MM.1S (cell line): ENCODE measurements at regions not wholly inside any gene's neighbourhood (a gene's known extent, or its start where the extent isn't known, plus 50 kb on each side); places are given as distances from the start of the nearest gene placed in this dataset.

Experiments used
- DNase-seq: peaks from one replicate; pipeline ENCODE4 v3.0.0-alpha.2; 2015
- H2AFZ ChIP-seq: fragments of 300-600 bp; sonication (generic); 2 replicates; pipeline ENCODE4 v1.6.0; 2016; ENCODE audit warnings: antibody characterized with exemption, low read length
- H3F3A ChIP-seq: fragments of 300-600 bp; sonication (generic); 2 replicates; pipeline ENCODE4 v1.6.1; 2016; ENCODE audit warnings: mild to moderate bottlenecking, antibody characterized with exemption, low read length, moderate library complexity, mixed read lengths; ENCODE audit not compliant: insufficient read depth
- H3K27ac ChIP-seq: fragments of 300-600 bp; sonication (generic); 2 replicates; pipeline ENCODE4 v1.5.1; 2016; ENCODE audit warnings: mild to moderate bottlenecking, low read length
- H3K27me3 ChIP-seq: fragments of 300-600 bp; sonication (generic); replicated peaks from 2 replicates; pipeline ENCODE4 v1.6.0; 2016; ENCODE audit warnings: low read length; ENCODE audit not compliant: insufficient read depth
- H3K36me3 ChIP-seq: fragments of 300-600 bp; sonication (generic); replicated peaks from 2 replicates; pipeline ENCODE4 v1.6.1; 2016; ENCODE audit warnings: mild to moderate bottlenecking, low read length, mixed read lengths; ENCODE audit not compliant: insufficient read depth
- H3K4me1 ChIP-seq: fragments of 300-600 bp; sonication (generic); 2 replicates; pipeline ENCODE4 v1.6.1; 2016; ENCODE audit warnings: low read length, mixed read lengths
- H3K4me2 ChIP-seq: fragments of 300-600 bp; sonication (generic); 2 replicates; pipeline ENCODE4 v1.6.0; 2016; ENCODE audit warnings: low read depth, low read length
- H3K4me3 ChIP-seq: fragments of 300-600 bp; sonication (generic); 2 replicates; pipeline ENCODE4 v1.5.1; 2016; ENCODE audit warnings: low read length, mixed read lengths
- H3K79me2 ChIP-seq: fragments of 300-600 bp; sonication (generic); 2 replicates; pipeline ENCODE4 v1.6.1; 2016; ENCODE audit warnings: mixed run types, low read length, mixed read lengths
- H3K9ac ChIP-seq: fragments of 300-600 bp; sonication (generic); 2 replicates; pipeline ENCODE4 v1.6.1; 2016; ENCODE audit warnings: low read length, mixed read lengths
- H3K9me2 ChIP-seq: fragments of 300-600 bp; sonication (generic); replicated peaks from 2 replicates; pipeline ENCODE4 v1.6.1; 2016; ENCODE audit warnings: mild to moderate bottlenecking, low read length, mixed read lengths; ENCODE audit not compliant: insufficient read depth
- H3K9me3 ChIP-seq: fragments of 300-600 bp; sonication (generic); replicated peaks from 2 replicates; pipeline ENCODE4 v1.6.1; 2016; ENCODE audit warnings: mild to moderate bottlenecking, low read length, mixed read lengths; ENCODE audit not compliant: insufficient read depth
- H4K20me1 ChIP-seq: fragments of 300-600 bp; sonication (generic); 2 replicates; pipeline ENCODE4 v1.6.1; 2016; ENCODE audit warnings: mild to moderate bottlenecking, low read length, moderate library complexity, mixed read lengths; ENCODE audit not compliant: insufficient read depth
- EZH2 ChIP-seq: fragments of 300-600 bp; sonication (generic); optimal IDR thresholded peaks from 2 replicates; pipeline ENCODE3; 2017; ENCODE audit warnings: low read depth, mild to moderate bottlenecking, antibody characterized with exemption, low read length, mixed read lengths
- EZH2phosphoT487 ChIP-seq: fragments of 300-600 bp; sonication (generic); IDR thresholded peaks from 2 replicates; pipeline ENCODE4 v1.6.1; 2018; ENCODE audit warnings: antibody characterized with exemption, low read length
- TF ChIP-seq, protein P1 (sequence below): fragments of 300-600 bp; sonication (generic); IDR thresholded peaks from 2 replicates; pipeline ENCODE4 v1.5.1; 2016; ENCODE audit warnings: antibody characterized with exemption, low read length, mixed read lengths

DNA sequence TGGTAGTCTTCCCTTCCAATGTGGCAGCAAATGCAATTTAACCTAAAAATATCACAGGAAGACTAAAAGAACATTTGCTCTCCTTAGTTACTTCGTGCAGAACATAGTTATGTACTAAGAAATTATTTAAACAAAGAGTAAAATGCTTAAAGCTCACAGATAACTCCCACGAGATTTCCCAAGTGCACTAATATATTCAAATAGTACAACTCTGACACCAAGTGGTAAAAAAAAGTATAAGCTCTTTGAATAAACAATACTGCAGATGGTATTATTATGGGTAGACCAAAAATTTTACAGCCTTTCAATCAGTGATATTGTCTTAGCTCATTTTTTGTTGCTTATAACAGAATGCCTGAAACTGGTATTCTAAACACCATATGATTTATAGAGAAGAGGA is 52.8 kb upstream of the FILIP1 start:
- H3K4me2 ChIP-seq: no peak overlapping the region
- H3K4me3 ChIP-seq: no peak overlapping the region
- H2AFZ ChIP-seq: 0 out of 2 replicates have a peak overlapping the region, but pooled peaks have one; percentile 9
- H4K20me1 ChIP-seq: no peaks in the 10 kb centered on the region
- H3K4me1 ChIP-seq: peaks cover 12% of the 10 kb centered on the region
- H3K27me3 ChIP-seq: no peaks in the 10 kb centered on the region
- H3F3A ChIP-seq: peaks cover 3% of the 10 kb centered on the region
- no peak overlapping the region for H3K27ac ChIP-seq
- no peaks in the 10 kb centered on the region for H3K79me2 ChIP-seq
- no peaks in the 10 kb centered on the region for H3K9me3 ChIP-seq
- H3K9ac ChIP-seq: no peak overlapping the region
- no peaks in the 10 kb centered on the region for H3K36me3 ChIP-seq
- H3K9me2 ChIP-seq: no peaks in the 10 kb centered on the region
- peak; percentile 17 for DNase-seq
- TF ChIP-seq, protein P1, sequence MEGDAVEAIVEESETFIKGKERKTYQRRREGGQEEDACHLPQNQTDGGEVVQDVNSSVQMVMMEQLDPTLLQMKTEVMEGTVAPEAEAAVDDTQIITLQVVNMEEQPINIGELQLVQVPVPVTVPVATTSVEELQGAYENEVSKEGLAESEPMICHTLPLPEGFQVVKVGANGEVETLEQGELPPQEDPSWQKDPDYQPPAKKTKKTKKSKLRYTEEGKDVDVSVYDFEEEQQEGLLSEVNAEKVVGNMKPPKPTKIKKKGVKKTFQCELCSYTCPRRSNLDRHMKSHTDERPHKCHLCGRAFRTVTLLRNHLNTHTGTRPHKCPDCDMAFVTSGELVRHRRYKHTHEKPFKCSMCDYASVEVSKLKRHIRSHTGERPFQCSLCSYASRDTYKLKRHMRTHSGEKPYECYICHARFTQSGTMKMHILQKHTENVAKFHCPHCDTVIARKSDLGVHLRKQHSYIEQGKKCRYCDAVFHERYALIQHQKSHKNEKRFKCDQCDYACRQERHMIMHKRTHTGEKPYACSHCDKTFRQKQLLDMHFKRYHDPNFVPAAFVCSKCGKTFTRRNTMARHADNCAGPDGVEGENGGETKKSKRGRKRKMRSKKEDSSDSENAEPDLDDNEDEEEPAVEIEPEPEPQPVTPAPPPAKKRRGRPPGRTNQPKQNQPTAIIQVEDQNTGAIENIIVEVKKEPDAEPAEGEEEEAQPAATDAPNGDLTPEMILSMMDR: peak; percentile 39
- TF ChIP-seq EZH2phosphoT487: no peak

DNA sequence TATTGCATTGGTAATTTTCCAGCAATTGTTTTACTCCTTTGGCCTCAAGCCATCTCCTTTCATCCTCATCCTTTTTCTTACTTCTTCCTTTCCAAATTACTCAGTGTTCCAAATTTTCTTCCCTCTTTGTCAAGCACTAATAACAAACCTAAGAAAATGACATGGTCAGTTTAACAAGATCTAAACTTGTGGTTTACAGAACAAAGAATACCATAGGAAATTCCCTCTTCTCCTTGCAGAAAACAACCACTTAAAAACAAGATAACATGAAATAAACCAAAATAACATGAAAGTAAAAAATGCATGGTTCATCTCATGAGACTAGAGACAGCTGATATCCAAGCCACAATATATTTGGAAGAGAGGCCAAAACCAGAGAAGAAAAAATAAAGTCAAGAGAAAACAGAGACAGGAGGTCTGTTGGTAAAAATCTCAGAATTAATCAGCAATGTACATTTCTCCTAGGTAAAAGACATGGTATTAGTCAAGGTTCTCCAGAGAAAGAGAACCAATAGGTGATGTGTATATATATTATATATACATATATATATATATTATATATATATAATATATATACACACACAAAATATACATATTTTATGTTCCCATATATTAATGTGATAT is 51.0 kb upstream of the SENP6 start:
- H3K9me3 ChIP-seq: no peaks in the 10 kb centered on the region
- DNase-seq: no peak
- no peaks in the 10 kb centered on the region for H4K20me1 ChIP-seq
- H3K27me3 ChIP-seq: no peaks in the 10 kb centered on the region
- peaks cover 17% of the 10 kb centered on the region for H3K4me1 ChIP-seq
- TF ChIP-seq EZH2phosphoT487: no peak
- TF ChIP-seq, protein P1: no peak
- TF ChIP-seq EZH2: no peak
- H3K36me3 ChIP-seq: no peaks in the 10 kb centered on the region
- no peak overlapping the region for H3K4me3 ChIP-seq
- peak overlapping the region; percentile 31; the same call in 1 of the 2 replicates for H3K27ac ChIP-seq
- H3K9me2 ChIP-seq: no peaks in the 10 kb centered on the region
- H3K9ac ChIP-seq: no peak overlapping the region
- peaks cover 8% of the 10 kb centered on the region for H3F3A ChIP-seq
- H2AFZ ChIP-seq: no peak overlapping the region
- no peaks in the 10 kb centered on the region for H3K79me2 ChIP-seq
- H3K4me2 ChIP-seq: peak overlapping the region; percentile 28; the same call in 1 of the 2 replicates

DNA sequence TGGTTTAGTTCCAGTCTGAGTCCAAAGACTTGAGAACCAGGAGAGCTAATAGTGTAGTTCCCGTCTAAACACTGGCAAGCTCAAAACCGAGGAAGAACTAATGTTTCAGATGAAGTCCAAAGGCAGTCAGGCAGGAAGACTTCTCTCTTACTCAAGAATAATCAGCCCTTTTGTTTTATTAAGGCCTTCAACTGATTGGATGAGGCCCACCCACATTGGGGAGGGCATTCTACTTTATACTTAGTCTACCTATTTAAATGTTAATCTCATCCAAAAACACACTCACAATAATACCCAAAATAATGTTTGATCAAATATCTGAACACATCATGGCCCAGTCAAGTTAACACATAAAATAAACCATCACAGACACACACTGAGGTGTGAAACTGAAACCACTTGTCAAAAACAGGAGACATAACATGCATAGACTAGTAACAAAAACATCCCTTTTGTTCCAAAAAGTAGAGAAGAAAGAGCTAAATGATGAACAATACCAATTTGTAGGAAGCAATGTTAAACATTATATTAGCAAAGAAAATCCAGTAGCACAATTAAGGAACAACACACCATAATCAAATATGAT is 50.2 kb upstream of the SENP6 start:
- peaks cover 8% of the 10 kb centered on the region for H3F3A ChIP-seq
- peaks cover 20% of the 10 kb centered on the region for H3K4me1 ChIP-seq
- TF ChIP-seq, protein P1: no peak
- TF ChIP-seq EZH2phosphoT487: no peak
- TF ChIP-seq EZH2: no peak
- no peaks in the 10 kb centered on the region for H3K9me3 ChIP-seq
- DNase-seq: peak; percentile 66
- no peaks in the 10 kb centered on the region for H3K36me3 ChIP-seq
- peak overlapping the region; percentile 71 for H3K4me2 ChIP-seq
- no peaks in the 10 kb centered on the region for H3K9me2 ChIP-seq
- no peaks in the 10 kb centered on the region for H4K20me1 ChIP-seq
- no peaks in the 10 kb centered on the region for H3K79me2 ChIP-seq
- H2AFZ ChIP-seq: peak overlapping the region; percentile 21; the same call in 1 of the 2 replicates
- H3K27me3 ChIP-seq: no peaks in the 10 kb centered on the region
- H3K4me3 ChIP-seq: no peak overlapping the region
- peak overlapping the region; percentile 56; the same call in 1 of the 2 replicates for H3K27ac ChIP-seq
- no peak overlapping the region for H3K9ac ChIP-seq
